ENCODE measurements at regions not wholly inside any gene's neighbourhood (a gene's known extent, or its start where the extent isn't known, plus 50 kb on each side); places are given as distances from the start of the nearest gene placed in this dataset.
"Not testable (repeated sequence)": the region's sequence is repeated elsewhere in the genome, so short reads cannot be mapped to it uniquely, and the experiment has no call there.

DNA sequence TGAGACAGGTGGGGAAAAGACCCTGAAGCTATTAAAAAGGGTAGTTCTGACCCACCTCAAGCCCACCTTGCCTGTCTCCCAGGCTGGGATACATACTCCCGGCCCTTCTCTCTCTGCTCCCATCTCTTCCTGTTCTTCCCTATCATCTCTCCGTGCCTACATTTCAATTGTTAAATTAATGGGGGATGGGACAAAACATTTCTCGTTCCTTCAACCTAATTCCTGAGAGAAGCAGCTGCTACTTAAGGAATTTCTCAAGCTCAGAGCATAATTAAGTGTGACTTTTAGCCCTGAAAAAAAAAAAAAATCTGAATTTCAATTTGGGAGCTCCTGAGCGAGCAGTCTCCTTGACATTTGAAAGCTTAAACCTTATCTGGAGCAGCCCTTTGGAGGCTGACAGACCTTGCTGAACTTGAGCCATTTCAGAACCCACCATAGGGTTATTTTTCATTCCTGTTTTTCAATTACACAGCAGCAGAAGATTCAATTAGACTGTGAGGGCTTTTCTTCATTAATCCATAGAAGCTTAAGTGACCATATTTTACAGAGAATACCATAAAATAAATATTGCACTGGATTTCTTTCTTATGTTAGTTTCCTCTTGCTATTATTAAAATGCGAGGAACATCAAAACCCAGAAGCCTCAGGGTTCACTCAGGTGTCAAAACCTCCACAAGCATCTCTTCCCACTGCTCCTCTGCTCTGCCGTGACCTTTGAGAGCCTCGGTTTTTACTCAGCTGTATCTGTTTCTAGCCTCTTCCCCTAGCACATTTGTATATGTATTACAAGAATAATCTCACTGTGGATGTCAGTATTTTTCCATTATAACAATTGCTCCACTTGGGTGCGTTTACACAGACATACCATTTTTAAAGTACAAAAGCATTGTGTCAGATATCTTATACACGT is 125.7 kb downstream of the B3GNT2 start:
- Histone ChIP-seq H3K9me3 (ENCODE audit: low read length) (no peaks in the 10 kb centered on the region), H3K4me2 (ENCODE audit: low read length) (no peak overlapping the region), H3K9me2 (ENCODE audit: insufficient read depth, low read length) (no peaks in the 10 kb centered on the region), H3K36me3 (ENCODE audit: insufficient read depth, low read length) (no peaks in the 10 kb centered on the region), H2AFZ (ENCODE audit: low read depth, low read length) (no peak overlapping the region), H4K20me1 (ENCODE audit: insufficient read depth) (no peaks in the 10 kb centered on the region), H3K4me3 (ENCODE audit: low read length) (no peak overlapping the region), H3K79me2 (replicated peaks; ENCODE audit: insufficient read depth, low read length) (no peaks in the 10 kb centered on the region), H3K27ac (ENCODE audit: low read length) (no peak overlapping the region), H3K27me3 (ENCODE audit: insufficient read depth, low read depth, low read length) (no peaks in the 10 kb centered on the region), H3F3A (ENCODE audit: insufficient read depth, low read length, poor library complexity, severe bottlenecking) (no peaks in the 10 kb centered on the region), H3K9ac (ENCODE audit: low read length) (no peak overlapping the region)
- TF ChIP-seq, protein P1, sequence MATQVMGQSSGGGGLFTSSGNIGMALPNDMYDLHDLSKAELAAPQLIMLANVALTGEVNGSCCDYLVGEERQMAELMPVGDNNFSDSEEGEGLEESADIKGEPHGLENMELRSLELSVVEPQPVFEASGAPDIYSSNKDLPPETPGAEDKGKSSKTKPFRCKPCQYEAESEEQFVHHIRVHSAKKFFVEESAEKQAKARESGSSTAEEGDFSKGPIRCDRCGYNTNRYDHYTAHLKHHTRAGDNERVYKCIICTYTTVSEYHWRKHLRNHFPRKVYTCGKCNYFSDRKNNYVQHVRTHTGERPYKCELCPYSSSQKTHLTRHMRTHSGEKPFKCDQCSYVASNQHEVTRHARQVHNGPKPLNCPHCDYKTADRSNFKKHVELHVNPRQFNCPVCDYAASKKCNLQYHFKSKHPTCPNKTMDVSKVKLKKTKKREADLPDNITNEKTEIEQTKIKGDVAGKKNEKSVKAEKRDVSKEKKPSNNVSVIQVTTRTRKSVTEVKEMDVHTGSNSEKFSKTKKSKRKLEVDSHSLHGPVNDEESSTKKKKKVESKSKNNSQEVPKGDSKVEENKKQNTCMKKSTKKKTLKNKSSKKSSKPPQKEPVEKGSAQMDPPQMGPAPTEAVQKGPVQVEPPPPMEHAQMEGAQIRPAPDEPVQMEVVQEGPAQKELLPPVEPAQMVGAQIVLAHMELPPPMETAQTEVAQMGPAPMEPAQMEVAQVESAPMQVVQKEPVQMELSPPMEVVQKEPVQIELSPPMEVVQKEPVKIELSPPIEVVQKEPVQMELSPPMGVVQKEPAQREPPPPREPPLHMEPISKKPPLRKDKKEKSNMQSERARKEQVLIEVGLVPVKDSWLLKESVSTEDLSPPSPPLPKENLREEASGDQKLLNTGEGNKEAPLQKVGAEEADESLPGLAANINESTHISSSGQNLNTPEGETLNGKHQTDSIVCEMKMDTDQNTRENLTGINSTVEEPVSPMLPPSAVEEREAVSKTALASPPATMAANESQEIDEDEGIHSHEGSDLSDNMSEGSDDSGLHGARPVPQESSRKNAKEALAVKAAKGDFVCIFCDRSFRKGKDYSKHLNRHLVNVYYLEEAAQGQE (IDR thresholded peaks at IDR 0.05; ENCODE audit: borderline replicate concordance), result no peak
- TF ChIP-seq, protein P2, sequence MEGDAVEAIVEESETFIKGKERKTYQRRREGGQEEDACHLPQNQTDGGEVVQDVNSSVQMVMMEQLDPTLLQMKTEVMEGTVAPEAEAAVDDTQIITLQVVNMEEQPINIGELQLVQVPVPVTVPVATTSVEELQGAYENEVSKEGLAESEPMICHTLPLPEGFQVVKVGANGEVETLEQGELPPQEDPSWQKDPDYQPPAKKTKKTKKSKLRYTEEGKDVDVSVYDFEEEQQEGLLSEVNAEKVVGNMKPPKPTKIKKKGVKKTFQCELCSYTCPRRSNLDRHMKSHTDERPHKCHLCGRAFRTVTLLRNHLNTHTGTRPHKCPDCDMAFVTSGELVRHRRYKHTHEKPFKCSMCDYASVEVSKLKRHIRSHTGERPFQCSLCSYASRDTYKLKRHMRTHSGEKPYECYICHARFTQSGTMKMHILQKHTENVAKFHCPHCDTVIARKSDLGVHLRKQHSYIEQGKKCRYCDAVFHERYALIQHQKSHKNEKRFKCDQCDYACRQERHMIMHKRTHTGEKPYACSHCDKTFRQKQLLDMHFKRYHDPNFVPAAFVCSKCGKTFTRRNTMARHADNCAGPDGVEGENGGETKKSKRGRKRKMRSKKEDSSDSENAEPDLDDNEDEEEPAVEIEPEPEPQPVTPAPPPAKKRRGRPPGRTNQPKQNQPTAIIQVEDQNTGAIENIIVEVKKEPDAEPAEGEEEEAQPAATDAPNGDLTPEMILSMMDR (IDR thresholded peaks at IDR 0.05; ENCODE audit: poor library complexity, severe bottlenecking), result no peak
- TF ChIP-seq EP300 (conservative IDR thresholded peaks at IDR 0.05; ENCODE audit: poor library complexity, severe bottlenecking) (no peak), TAF1 (IDR thresholded peaks at IDR 0.05; ENCODE audit: low read depth) (no peak)

DNA sequence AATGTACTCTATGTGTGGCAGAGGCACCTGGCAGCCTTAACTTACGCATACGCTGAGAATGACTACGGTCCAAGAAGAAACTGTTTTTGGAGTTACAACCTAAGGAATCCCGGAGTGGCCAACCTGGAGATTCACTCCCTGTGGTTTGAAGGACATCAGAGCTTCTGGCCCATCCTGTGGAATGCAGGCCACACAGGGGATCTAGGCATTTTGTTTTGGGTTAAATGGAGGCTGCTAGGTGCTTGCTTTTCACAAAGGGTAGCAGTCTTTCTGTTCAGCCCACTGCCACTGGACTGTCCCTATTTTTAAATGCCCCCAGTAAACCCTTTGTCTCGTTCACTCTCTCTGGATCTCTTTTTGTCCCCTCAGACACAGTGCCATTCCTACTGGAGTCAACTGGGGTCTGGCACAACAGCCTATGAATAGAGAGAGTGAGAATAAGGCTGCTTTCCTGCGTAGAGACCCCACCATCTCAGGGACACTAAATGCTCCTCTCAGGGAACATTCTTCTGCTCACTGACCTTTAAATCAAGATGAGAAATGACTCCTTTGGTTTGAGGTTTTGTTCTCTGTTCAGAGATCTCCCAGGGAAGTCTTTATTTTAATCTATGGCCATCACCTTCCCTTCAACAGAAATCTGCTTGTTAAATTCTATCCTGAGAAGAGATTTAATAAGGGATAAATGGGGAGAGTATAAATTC is 124.9 kb downstream of the B3GNT2 start:
- Histone ChIP-seq H3K36me3 (ENCODE audit: insufficient read depth, low read length) (no peaks in the 10 kb centered on the region), H3K79me2 (replicated peaks; ENCODE audit: insufficient read depth, low read length) (no peaks in the 10 kb centered on the region), H4K20me1 (ENCODE audit: insufficient read depth) (no peaks in the 10 kb centered on the region), H3K9ac (ENCODE audit: low read length) (no peak overlapping the region), H3K9me2 (ENCODE audit: insufficient read depth, low read length) (no peaks in the 10 kb centered on the region), H3F3A (ENCODE audit: insufficient read depth, low read length, poor library complexity, severe bottlenecking) (no peaks in the 10 kb centered on the region), H3K27me3 (ENCODE audit: insufficient read depth, low read depth, low read length) (no peaks in the 10 kb centered on the region), H3K9me3 (ENCODE audit: low read length) (no peaks in the 10 kb centered on the region), H3K27ac (ENCODE audit: low read length) (no peak overlapping the region), H3K4me2 (ENCODE audit: low read length) (no peak overlapping the region), H2AFZ (ENCODE audit: low read depth, low read length) (no peak overlapping the region), H3K4me3 (ENCODE audit: low read length) (no peak overlapping the region)
- TF ChIP-seq, protein P2 (IDR thresholded peaks at IDR 0.05; ENCODE audit: poor library complexity, severe bottlenecking), result no peak
- TF ChIP-seq TAF1 (IDR thresholded peaks at IDR 0.05; ENCODE audit: low read depth), result no peak
- TF ChIP-seq POLR2AphosphoS5 (IDR thresholded peaks at IDR 0.05), result no peak
- no peak for TF ChIP-seq SMC3 (conservative IDR thresholded peaks at IDR 0.05; ENCODE audit: poor library complexity)
- no peak for TF ChIP-seq RAD21 (conservative IDR thresholded peaks at IDR 0.05)
- TF ChIP-seq EZH2 (IDR thresholded peaks at IDR 0.05; ENCODE audit: borderline replicate concordance, insufficient read depth, low read length, poor library complexity, severe bottlenecking), result no peak
- TF ChIP-seq MXI1 (conservative IDR thresholded peaks at IDR 0.05; ENCODE audit: poor library complexity, severe bottlenecking), result no peak
- TF ChIP-seq, protein P1 (IDR thresholded peaks at IDR 0.05; ENCODE audit: borderline replicate concordance), result no peak
- TF ChIP-seq EP300 (conservative IDR thresholded peaks at IDR 0.05; ENCODE audit: poor library complexity, severe bottlenecking), result no peak

DNA sequence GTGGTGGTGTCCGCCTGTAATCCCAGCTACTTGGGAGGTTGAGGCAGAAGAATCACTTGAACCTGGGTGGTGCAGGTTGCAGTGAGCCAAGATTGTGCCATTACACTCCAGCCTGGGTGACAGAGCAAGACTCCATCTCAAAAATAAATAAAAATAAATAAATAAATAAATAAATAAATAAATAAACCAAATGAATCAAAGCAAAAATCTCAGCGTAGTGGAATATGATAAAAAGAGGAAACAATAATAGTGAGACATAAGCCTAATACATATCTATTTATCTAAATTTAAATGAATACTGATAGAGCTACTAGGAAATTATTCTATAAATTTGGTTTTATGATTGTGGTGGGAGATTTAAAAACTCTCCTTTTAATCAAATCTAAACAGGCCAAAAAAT is 124.2 kb downstream of the B3GNT2 start:
- H2AFZ ChIP-seq (ENCODE audit: low read depth, low read length); H3K4me2 ChIP-seq (ENCODE audit: low read length); H3K9me2 ChIP-seq (ENCODE audit: insufficient read depth, low read length); H3K27me3 ChIP-seq (ENCODE audit: insufficient read depth, low read depth, low read length); H3K27ac ChIP-seq (ENCODE audit: low read length); H4K20me1 ChIP-seq (ENCODE audit: insufficient read depth); H3K9ac ChIP-seq (ENCODE audit: low read length); H3K79me2 ChIP-seq (replicated peaks; ENCODE audit: insufficient read depth, low read length); H3K9me3 ChIP-seq (ENCODE audit: low read length); H3K4me3 ChIP-seq (ENCODE audit: low read length); H3F3A ChIP-seq (ENCODE audit: insufficient read depth, low read length, poor library complexity, severe bottlenecking); H3K36me3 ChIP-seq (ENCODE audit: insufficient read depth, low read length): not testable (repeated sequence)
